Activated CD8-positive, alpha-beta memory T cell treated with anti-CD3 and anti-CD28 coated beads for 4 hours (primary cell): ENCODE measurements at regions not wholly inside any gene's neighbourhood (a gene's known extent, or its start where the extent isn't known, plus 50 kb on each side); places are given as distances from the start of the nearest gene placed in this dataset.

Experiments used
- DNase-seq, 2 donors: peaks; one replicate each; pipeline ENCODE4 v3.0.0-alpha.2; 2020; ENCODE audit warnings: low read depth in 2 of 2

DNA sequence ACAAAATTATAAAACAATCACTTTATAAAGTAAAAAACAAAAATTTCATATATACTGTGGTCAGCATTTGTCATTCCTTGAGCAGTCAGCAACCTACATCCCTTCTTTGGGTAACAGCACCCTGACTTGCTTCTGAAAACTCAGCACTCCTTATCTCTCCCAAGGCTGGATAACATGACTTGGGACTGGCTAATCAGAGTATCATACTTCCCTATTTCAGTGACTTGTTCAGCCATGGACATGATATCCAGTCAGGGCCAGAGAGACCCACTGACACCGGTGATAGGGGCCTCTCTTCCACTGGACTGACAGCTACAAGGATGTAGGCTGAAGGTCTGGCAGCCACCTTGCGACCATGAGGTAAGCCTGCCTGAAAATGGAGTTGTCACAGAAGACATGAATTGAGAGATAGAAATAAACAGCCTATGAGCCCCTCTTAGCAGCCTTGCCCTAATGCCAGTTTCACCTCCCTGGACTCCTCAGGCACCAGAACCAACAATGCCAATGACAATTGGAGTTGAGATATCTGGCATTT, 84.4 kb upstream of the NEBL start:
- DNase-seq: no peak

DNA sequence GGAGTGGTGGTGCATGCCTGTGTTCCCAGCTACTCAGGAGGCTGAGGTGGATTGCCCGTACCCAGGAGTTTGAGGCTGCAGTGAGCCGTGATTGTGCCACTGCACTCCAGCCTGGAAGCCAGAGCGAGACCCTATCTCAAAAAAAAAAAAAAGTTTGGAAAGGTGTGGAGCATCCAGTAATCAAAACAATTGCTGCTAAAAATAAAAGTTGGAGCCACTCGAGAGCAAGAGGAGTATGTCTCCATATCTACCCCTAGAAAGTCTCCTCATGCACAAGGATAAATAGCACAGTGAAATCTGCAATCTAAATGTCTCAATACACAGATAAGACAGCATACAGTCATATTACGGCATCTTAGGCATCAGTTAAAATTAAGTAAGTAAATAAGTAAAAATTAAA, 81.5 kb upstream of the NEBL start:
- DNase-seq: no peak

DNA sequence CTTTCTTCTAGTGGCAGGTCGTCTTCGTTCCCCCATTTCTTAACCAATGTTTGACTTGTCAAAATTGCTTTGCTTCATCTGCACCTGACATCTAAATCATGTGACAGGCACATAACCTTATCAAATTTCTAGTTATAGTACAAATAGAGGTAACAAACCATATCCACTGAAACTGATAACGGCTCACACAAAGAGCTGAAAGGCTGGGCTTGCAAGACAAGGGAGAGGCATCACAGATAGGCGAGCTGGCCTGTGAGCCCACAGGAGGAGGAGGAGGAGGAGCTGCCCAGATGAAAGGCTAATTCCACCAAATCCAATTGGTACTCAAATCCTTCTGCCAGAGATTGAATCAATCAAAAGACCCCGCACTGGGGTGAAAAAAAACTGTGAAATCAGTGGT, 80.2 kb upstream of the NEBL start:
- no peak for DNase-seq

DNA sequence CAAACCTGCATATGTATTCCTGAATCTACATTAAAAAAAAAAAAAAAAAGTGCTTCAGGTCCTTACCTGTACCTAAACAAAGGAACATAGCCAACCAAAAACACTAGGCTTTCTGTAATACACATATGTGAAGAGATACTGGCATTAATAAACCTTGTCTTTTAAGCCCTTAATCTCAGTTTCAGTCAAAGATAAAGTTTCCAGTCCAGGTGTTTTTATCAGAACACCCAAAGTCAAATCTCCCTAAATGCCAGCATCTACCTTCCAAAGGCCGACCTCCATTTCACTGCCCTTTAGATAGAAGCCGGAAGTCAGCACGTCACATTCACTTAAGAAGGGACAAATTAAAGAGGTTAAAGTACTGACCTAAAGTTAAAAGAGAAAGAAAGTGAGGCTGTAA, 79.8 kb upstream of the NEBL start:
- no peak for DNase-seq

DNA sequence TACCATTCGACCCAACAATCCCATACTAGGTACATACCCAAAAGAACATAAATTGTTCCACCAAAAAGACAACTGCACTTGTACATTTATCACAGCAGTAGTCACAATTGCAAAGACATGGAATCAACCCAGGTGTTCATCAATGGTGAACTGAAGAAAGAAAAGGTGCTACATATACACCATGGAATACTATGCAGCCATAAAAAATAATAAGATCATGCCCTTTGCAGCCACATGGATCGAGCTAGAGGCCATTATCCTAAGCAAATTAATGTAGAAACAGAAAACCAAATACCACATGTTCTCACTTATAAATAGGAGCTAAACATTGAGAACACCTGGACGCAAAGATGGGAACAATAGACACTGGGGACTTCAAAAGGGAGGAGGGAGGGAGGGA, 79.3 kb upstream of the NEBL start:
- no peak for DNase-seq

DNA sequence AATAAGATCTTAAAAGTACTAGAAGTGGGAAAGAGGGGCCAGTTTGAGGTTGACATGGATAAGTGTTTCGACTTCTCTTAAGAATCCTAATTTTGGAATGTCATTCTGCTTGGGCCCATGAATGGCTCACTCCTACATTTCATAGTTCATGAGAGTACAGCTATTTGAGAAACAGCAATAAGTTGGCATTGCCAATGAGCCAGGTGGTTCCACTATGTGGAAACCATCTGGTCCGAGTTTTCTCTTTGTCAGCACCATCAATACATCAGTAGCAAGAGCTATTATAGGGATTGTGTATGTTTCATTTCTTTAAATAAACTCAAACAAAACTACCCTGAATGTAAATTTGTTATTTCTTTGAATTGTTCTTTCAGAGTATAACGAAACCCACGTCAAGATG, 78.1 kb upstream of the NEBL start:
- no peak for DNase-seq

DNA sequence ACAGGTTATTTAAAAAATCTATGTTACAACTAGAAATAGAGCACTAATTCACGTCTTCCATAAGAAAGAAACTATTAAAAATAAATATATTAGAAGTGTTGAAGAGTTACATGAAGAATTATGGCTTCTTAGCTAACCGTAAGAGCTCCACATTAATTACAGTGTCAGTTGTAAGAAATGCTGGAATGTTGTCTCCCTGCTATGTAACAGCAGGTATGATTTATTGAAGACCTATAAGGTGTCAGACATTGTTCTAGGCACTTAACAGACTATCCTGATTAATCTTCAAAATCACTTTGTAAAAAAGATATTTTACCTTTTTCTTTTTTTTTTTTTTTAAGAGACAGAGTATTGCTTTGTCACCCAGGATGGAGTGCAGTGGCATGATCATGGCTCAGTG, 75.8 kb upstream of the NEBL start:
- no peak for DNase-seq

DNA sequence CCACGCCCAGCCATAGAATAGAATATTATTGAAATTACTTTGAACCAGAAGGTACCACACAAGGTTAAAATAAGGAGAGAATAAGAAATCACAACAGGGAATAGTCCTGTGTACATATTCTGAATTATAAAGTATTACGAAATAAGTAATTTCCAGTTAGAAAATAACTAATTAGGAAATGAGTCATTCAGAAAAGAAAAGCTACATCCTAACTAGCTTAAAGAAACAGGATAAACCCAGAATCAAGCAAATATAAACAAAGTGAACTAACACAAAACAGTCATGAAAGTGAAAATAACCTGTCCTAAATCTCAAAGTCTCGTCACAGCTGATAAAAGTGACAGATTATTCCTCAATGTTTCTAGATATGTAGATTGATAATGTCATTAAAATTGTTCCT, 74.8 kb upstream of the NEBL start:
- DNase-seq: no peak

DNA sequence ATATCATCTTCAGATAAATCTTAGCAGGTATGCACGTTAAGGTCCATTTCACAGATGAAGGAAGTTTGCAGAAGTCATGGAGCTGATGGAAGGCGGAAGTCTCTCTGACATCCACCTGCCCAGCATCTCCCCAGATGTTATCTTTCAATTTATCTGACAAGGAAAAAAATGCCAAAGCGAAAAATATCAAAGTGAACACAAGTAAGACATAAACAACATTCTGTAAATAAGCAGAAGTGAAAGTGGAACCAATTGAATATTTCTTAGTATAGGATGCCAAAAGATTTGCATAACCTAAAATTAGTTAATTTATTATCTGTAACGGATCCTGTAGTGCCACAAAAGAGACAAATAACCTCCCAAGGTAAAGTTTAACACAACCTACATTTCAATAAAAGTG, 73.6 kb upstream of the NEBL start:
- no peak for DNase-seq

DNA sequence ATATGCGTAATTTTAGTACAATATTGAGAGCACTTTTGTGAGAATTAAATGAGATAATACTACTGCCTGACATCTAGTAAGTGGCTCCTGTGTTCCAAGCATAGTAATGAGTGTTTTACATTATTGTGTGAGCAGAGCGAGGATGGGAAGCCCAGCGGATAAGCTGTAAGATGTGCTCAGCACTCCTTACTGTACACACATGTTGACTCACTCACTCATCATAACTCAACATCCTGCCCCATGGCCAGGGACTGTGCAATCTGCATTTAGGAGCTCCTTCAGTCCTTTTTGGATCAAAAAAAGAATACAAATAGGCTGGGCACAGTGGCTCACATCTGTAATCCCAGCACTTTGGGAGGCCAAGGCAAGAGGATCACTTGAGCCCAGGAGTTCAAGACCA, 72.9 kb upstream of the NEBL start:
- no peak for DNase-seq

DNA sequence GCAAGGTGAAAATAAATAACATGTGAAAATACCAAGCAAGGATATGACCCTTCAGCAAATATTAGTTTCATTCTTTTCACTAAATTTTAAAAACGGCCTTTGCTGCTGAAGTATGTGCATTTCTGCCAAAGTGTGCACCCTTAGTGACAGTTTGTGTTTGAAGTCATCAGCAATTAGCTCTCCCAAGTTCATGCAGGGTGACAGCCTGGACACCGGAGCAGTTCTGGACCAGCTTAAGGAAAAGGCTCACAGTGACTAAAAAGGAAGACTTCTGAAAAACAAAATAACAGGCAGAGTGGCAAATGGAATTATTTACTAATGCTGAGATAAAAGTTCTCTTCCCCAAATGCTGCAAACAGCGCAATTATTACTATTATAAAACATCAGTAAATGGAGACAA, 69.3 kb upstream of the NEBL start:
- DNase-seq: no peak

DNA sequence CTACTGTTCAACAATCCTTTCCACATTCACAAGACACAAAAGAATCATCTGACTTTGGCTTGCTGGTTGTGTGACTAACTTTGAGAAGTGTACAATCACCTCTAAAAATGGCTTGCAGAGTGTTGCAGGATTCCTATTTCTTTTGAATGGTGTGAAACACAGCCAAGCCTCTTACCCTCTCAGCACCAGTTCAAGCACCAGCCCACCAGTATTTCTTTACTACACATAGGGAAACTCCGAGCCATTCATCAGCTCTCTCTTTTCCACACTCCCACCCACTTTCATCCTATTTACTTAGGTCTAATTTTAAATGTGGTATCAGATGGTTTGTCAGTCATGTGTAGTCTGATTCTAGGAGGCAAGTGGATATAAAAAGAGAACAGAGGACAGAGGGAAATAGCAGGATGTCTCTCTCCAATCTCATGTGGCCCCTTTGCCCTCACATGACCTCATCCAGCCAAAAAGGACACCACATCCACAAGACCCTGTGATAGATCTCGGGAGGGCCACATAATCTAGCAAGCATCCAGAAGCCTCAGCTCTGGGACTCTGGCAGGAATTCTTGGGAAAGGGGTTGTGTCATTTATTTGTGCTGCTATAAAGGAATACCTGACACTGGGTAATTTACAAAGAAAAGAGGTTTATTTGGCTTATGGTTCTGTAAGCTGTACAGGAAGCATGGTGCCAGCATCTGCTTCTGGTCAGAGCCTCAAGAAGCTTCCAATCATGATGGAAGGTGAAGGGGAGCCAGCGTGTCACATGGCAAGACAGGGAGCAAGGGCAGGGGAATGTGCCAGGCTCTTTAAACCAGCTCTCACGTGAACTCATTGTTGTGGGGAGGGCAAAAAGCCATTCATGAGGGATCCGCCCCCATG, 66.8 kb upstream of the NEBL start:
- DNase-seq: no peak

DNA sequence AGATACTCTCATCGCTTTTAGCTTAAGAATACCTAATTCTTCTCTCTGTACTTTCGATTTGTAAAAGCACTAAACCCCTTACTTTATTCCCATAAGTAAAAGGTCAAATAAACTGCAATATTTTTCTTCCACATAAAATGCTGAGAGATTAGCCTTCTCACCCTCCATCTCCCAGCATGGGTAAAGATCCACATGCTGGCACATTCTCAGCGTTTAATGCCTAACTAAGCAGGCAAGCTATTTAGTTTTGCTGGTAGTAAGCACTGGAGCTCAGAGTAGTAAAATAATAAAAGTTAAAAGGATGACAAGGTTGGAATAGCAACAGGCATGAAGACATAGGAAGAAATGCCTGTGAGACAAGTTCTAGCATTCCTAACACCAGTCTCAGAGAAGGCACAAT, 65.9 kb upstream of the NEBL start:
- DNase-seq: no peak

DNA sequence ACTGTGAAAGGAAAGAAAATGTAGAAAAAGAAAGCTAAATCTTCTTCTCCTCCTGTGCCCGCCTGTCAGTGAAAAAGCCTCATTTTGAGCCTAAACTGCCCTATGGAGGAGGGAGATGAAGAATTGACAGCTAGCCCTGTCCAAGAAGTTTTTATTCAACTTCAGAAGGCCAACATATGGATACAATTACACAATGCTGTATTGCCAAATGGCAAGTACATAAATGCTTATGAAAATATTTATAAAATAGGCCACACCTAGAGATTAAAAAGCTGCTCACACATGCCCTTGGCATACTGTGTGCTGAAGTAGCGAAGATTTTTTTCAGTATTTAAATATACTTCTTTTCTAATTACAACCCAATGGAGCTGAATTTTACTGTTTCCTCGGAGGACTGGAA, 65.1 kb upstream of the NEBL start:
- no peak for DNase-seq

DNA sequence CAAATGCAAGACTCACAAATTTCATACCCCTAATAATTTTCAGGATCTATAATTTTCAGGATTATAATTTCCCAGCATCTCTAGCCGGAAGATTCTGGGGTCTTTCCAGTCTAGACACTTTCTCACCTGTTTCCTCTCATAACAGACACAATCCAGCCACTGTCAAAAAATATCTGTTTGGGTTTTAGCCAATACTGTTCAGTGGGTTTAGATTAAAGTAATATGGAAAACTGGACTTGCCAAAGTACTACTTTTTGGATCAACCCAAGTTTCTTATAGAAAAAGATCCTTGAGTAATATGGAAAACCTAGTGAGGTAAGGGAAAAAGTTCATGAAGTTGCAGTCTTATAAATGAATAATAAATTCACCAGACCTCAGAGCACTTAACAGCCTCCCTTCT, 62.1 kb upstream of the NEBL start:
- no peak for DNase-seq

DNA sequence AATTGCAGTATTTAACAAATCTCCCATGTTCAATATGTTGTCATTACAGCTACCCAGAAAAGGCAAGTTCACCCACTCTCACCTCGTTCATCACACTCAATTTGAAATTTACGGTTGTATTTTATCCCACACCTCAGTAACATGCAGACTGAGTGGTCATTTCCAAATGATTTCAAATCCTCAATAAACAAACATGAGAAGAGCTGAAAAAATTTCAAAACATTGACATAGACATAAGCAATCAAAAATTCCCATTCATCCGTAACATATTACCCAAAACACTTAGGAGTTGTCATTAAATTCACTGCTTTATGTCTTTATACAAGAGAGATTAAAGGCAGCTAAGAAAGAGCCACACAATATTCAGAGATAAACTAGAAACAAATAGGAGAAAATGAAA, 61.7 kb upstream of the NEBL start:
- DNase-seq: no peak

DNA sequence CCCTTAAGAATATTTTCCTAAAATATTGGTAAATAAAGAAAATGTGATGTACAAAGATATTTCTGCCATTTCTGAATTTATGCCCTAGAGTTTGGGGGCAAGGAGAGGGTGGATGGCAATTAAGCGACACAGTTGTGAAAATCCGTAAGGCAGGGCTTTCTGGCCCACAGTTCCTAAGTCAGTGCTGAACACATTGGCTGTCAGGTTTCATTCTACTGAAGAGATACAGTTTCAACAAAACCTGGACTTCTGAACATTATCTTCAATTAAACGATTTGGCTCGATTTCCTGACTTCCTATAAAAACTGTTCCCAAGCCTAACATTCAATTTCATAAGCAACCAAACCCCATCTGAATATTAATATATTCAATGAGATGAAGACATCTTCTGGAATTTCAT, 61.1 kb upstream of the NEBL start:
- no peak for DNase-seq

DNA sequence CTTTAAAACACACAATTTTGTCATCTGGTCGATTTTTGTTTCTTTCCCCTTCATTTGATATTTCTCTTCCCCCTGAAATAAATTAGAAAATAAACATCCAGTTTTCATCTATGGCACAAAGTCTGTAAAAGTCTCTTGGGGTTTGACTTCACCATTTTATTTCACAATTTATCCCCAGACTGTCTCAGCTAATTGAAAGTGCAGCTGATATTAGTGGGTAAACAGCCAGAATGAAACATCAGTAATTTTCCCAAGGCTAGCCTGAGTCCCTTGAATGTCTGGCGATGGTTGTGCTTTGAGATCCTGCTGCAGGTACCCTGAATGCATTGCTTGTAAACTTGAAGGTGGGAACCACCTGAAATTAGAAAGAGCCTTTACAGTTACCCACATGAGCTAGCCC, 60.6 kb upstream of the NEBL start:
- no peak for DNase-seq

DNA sequence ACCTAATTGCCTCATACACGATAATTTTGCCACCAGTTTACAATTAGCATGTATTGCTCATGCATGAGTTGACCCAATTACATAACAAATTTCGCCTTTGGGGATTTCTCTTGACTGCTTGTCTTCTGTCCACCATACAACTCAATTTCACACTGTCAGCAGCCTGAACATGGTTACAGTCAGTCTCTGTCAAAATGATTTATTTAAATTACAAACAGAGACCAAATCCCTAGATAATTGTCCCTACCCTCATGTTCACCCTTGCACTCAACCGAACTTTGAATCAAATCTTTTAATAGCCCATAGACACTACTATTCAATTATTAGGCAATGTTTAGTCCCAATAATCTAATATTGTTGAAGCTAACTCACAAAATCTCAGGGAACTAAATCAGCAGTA, 59.7 kb upstream of the NEBL start:
- no peak for DNase-seq

DNA sequence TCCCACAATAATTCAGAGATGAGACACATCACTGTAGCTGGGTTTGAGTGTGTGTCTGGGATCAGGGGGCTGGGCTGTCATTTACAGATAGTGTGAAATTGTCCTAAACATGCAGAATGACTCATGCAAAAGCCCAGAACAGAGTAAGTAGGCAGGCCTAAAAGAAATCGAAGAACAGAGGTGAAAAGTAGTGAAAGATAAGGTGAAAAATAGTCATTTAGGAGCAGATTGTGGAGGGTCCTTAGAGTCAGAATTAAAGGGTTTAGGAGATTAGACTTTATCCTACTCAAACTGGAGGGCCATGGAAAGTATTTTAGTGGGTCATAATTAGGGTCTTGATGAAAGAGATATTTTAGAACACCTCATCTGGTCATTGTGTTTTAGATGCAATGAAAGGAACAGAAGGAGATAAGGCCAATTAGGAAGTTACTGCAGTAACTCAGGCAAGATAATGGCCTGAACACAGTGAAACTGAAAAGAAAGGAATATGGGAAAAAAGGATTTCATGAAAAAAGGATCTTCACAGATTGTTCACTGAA, 58.3 kb upstream of the NEBL start:
- no peak for DNase-seq

DNA sequence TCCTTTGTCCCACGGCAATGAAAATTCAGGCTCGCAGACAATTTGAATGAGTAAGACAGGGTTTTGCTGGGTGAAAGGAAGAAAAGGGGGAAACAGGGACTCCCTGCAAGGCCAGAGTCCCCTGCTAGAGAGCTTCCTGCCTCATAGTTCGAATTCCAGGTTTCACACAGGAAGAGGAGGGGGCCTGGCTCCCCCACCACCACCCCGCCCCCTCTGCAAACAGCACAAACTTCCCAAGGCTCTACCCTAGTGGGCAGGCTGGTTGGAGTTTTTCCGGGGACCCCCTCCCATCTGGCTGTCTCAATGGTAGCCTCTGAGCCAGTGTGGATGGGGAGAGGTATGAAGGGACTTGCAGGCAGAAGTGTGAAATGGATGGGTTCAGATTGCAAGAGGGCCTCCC, 57.4 kb upstream of the NEBL start:
- no peak for DNase-seq

DNA sequence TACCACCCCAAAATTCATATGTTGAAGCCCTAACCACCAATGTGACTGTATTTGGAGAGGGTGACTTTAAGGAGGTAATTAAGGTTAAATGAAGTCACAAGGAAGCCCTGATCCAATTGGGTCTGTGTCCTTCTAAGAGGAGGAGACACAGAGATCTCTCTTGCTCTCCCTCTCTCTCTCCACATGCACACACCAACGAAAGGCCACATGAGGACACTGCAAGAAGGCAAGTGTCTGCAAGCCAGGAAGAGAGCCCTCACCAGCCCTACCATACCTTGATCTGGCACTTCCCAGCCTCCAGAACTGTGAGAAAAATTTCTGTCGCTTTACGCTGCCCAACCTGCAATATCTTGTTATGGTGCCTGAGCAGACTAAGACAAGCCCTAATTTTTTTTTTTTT, 56.0 kb upstream of the NEBL start:
- no peak for DNase-seq

DNA sequence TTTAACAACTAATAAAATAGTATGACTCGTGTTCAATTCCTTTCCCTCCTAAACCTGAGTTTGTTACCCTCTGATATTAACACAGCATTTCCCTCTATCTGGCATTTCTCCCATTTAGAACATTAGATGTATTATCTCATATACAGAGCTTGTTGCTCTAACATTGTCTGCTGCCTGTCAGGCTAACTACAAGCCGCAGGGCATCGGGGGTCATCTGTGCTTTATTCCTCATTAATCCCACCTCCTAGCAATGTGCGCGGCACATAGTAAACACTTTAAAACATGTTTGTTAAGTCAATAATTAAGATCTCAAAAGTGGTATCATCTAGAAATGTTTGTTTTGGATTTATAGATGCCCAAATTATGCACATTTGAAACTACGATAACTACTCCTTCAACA, 52.9 kb upstream of the NEBL start:
- no peak for DNase-seq
